GM23338 (cell line): ENCODE measurements at regions not wholly inside any gene's neighbourhood (a gene's known extent, or its start where the extent isn't known, plus 50 kb on each side); places are given as distances from the start of the nearest gene placed in this dataset.
A peak's percentile ranks its signal among the peaks of the same experiment; 100 is the strongest.

Experiments
- ATAC-seq: fragments of 200-7000 bp; cut with Tn5 transposase; 3 replicates; pipeline ENCODE4 v1.9.1; 2020
- DNase-seq: peaks from one replicate; pipeline ENCODE4 v3.0.0-alpha.2; 2015; ENCODE audit warnings: low spot score
- H2AFZ ChIP-seq: fragments of 200-600 bp; sonication (generic); 2 replicates; pipeline ENCODE4 v1.8.0; 2016; ENCODE audit warnings: antibody characterized with exemption, mild to moderate bottlenecking, moderate library complexity
- H3F3A ChIP-seq: fragments of 200-600 bp; sonication (generic); replicated peaks from 2 replicates; pipeline ENCODE4 v1.8.0; 2017; ENCODE audit warnings: antibody characterized with exemption, mixed run types, low read depth
- H3K27ac ChIP-seq: fragments of 200-600 bp; sonication (generic); 2 replicates; pipeline ENCODE4 v1.6.1; 2016; ENCODE audit warnings: low read depth
- H3K27me3 ChIP-seq: fragments of 200-600 bp; sonication (generic); 2 replicates; pipeline ENCODE4 v1.8.0; 2016; ENCODE audit warnings: mild to moderate bottlenecking, mixed run types, moderate library complexity; ENCODE audit not compliant: insufficient read depth
- H3K36me3 ChIP-seq: fragments of 200-600 bp; sonication (generic); 2 replicates; pipeline ENCODE4 v1.8.0; 2016; ENCODE audit warnings: mild to moderate bottlenecking; ENCODE audit not compliant: insufficient read depth
- H3K4me1 ChIP-seq: fragments of 200-600 bp; sonication (generic); 2 replicates; pipeline ENCODE4 v1.8.0; 2016; ENCODE audit warnings: mild to moderate bottlenecking, moderate library complexity; ENCODE audit not compliant: insufficient read depth
- H3K4me2 ChIP-seq: fragments of 200-600 bp; sonication (generic); 2 replicates; pipeline ENCODE4 v1.7.1; 2017; ENCODE audit warnings: mixed run types
- H3K4me3 ChIP-seq: fragments of 200-600 bp; sonication (generic); 2 replicates; pipeline ENCODE4 v1.6.1; 2016; ENCODE audit warnings: mixed run types
- H3K79me2 ChIP-seq: fragments of 200-600 bp; sonication (generic); replicated peaks from 2 replicates; pipeline ENCODE4 v1.8.0; 2017; ENCODE audit warnings: mild to moderate bottlenecking; ENCODE audit not compliant: insufficient read depth
- H3K9me2 ChIP-seq: fragments of 200-600 bp; sonication (generic); 2 replicates; pipeline ENCODE4 v1.8.0; 2017; ENCODE audit not compliant: insufficient read depth
- H4K20me1 ChIP-seq: fragments of 200-600 bp; sonication (generic); replicated peaks from 2 replicates; pipeline ENCODE4 v1.8.0; 2017; ENCODE audit warnings: mild to moderate bottlenecking; ENCODE audit not compliant: insufficient read depth
- H3K27ac Mint-ChIP-seq: 2 replicates; pipeline ENCODE4 v1.8.0; 2020; ENCODE audit warnings: inconsistent platforms, mild to moderate bottlenecking, moderate library complexity, mixed read lengths
- H3K27me3 Mint-ChIP-seq: 3 replicates; pipeline ENCODE4 v1.8.0; 2022; ENCODE audit warnings: low read depth, mild to moderate bottlenecking, moderate library complexity, mixed read lengths, inconsistent platforms; ENCODE audit not compliant: insufficient read depth, poor library complexity
- H3K36me3 Mint-ChIP-seq: 3 replicates; pipeline ENCODE4 v1.8.0; 2021; ENCODE audit warnings: low read depth, mild to moderate bottlenecking, inconsistent platforms, moderate library complexity, mixed read lengths
- H3K4me1 Mint-ChIP-seq: 3 replicates; pipeline ENCODE4 v1.8.0; 2020; ENCODE audit warnings: mild to moderate bottlenecking, inconsistent platforms, mixed read lengths
- H3K4me3 Mint-ChIP-seq: 3 replicates; pipeline ENCODE4 v1.8.0; 2021; ENCODE audit warnings: moderate library complexity, mild to moderate bottlenecking, inconsistent platforms, mixed read lengths
- H3K9me3 Mint-ChIP-seq: 3 replicates; pipeline ENCODE4 v1.8.0; 2020; ENCODE audit warnings: moderate library complexity, mild to moderate bottlenecking, inconsistent platforms, mixed read lengths
- EZH2 ChIP-seq: fragments of 200-600 bp; sonication (generic); IDR thresholded peaks from one replicate; pipeline ENCODE4 v1.8.0; 2017; ENCODE audit warnings: antibody characterized with exemption, mild to moderate bottlenecking, low read depth; ENCODE audit not compliant: unreplicated experiment
- EZH2phosphoT487 ChIP-seq: fragments of 200-600 bp; sonication (generic); IDR thresholded peaks from one replicate; pipeline ENCODE4 v1.8.1; 2018; ENCODE audit warnings: antibody characterized with exemption; ENCODE audit not compliant: unreplicated experiment
- JUNB ChIP-seq: IDR thresholded peaks from one replicate; pipeline ENCODE4 v1.6.1; 2016; ENCODE audit warnings: antibody characterized with exemption; ENCODE audit not compliant: unreplicated experiment
- POLR2AphosphoS5 ChIP-seq: IDR thresholded peaks from 2 replicates; pipeline ENCODE4 v1.6.1; 2016; ENCODE audit warnings: antibody characterized with exemption, low read depth
- REST ChIP-seq: IDR thresholded peaks from one replicate; pipeline ENCODE4 v1.6.1; 2018; ENCODE audit warnings: antibody characterized with exemption; ENCODE audit not compliant: unreplicated experiment
- ZNF114 ChIP-seq: fragments of 250-450 bp; sonication (Bioruptor Pico); IDR thresholded peaks from 2 replicates; pipeline ENCODE4 v1.5.0; 2020; ENCODE audit warnings: mild to moderate bottlenecking, moderate library complexity
- ZNF331 ChIP-seq: fragments of 250-450 bp; sonication (Bioruptor Pico); IDR thresholded peaks from 2 replicates; pipeline ENCODE4 v1.5.0; 2020; ENCODE audit warnings: low read depth, mild to moderate bottlenecking, moderate library complexity
- ZNF462 ChIP-seq: fragments of 250-450 bp; sonication (Bioruptor Pico); IDR thresholded peaks from 2 replicates; pipeline ENCODE4 v1.5.0; 2020; ENCODE audit warnings: mild to moderate bottlenecking, moderate library complexity

GRCh38 chr20:24109008-24109407 lies 120.4 kb upstream of the GGTLC1 start:
- H3K4me3 Mint-ChIP-seq = no peak overlapping the region
- H3F3A ChIP-seq = no peaks in the 10 kb centered on the region
- no peaks in the 10 kb centered on the region for H3K4me1 ChIP-seq
- no peak overlapping the region for H3K27ac ChIP-seq
- no peaks in the 10 kb centered on the region for H3K79me2 ChIP-seq
- H3K9me2 ChIP-seq = no peaks in the 10 kb centered on the region
- H4K20me1 ChIP-seq = no peaks in the 10 kb centered on the region
- H3K27me3 Mint-ChIP-seq = peaks cover 9% of the 10 kb centered on the region
- peak; percentile 14 for DNase-seq
- TF ChIP-seq POLR2AphosphoS5 (no peak), ZNF331 (CRISPR knock-in tag) (no peak), JUNB (no peak), ZNF462 (no peak), ZNF114 (CRISPR knock-in tag) (no peak), REST (no peak), EZH2 (no peak), EZH2phosphoT487 (no peak)
- ATAC-seq = peak; percentile 32
- H3K36me3 Mint-ChIP-seq = no peaks in the 10 kb centered on the region
- H3K4me3 ChIP-seq = no peak overlapping the region
- H2AFZ ChIP-seq = no peak overlapping the region
- no peaks in the 10 kb centered on the region for H3K36me3 ChIP-seq
- H3K9me3 Mint-ChIP-seq = no peaks in the 10 kb centered on the region
- H3K27ac Mint-ChIP-seq = no peak overlapping the region
- no peak overlapping the region for H3K4me2 ChIP-seq
- no peaks in the 10 kb centered on the region for H3K27me3 ChIP-seq
- H3K4me1 Mint-ChIP-seq = no peaks in the 10 kb centered on the region
